GM23338 (cell line): ENCODE measurements at regions not wholly inside any gene's neighbourhood (a gene's known extent, or its start where the extent isn't known, plus 50 kb on each side); places are given as distances from the start of the nearest gene placed in this dataset.

ENCODE experiments used
- ATAC-seq: fragments of 200-7000 bp; cut with Tn5 transposase; 3 replicates; pipeline ENCODE4 v1.9.1; 2020
- DNase-seq: peaks from one replicate; pipeline ENCODE4 v3.0.0-alpha.2; 2015; ENCODE audit warnings: low spot score
- H2AFZ ChIP-seq: fragments of 200-600 bp; sonication (generic); 2 replicates; pipeline ENCODE4 v1.8.0; 2016; ENCODE audit warnings: antibody characterized with exemption, mild to moderate bottlenecking, moderate library complexity
- H3F3A ChIP-seq: fragments of 200-600 bp; sonication (generic); replicated peaks from 2 replicates; pipeline ENCODE4 v1.8.0; 2017; ENCODE audit warnings: antibody characterized with exemption, mixed run types, low read depth
- H3K27ac ChIP-seq: fragments of 200-600 bp; sonication (generic); 2 replicates; pipeline ENCODE4 v1.6.1; 2016; ENCODE audit warnings: low read depth
- H3K27me3 ChIP-seq: fragments of 200-600 bp; sonication (generic); 2 replicates; pipeline ENCODE4 v1.8.0; 2016; ENCODE audit warnings: mild to moderate bottlenecking, mixed run types, moderate library complexity; ENCODE audit not compliant: insufficient read depth
- H3K36me3 ChIP-seq: fragments of 200-600 bp; sonication (generic); 2 replicates; pipeline ENCODE4 v1.8.0; 2016; ENCODE audit warnings: mild to moderate bottlenecking; ENCODE audit not compliant: insufficient read depth
- H3K4me1 ChIP-seq: fragments of 200-600 bp; sonication (generic); 2 replicates; pipeline ENCODE4 v1.8.0; 2016; ENCODE audit warnings: mild to moderate bottlenecking, moderate library complexity; ENCODE audit not compliant: insufficient read depth
- H3K4me2 ChIP-seq: fragments of 200-600 bp; sonication (generic); 2 replicates; pipeline ENCODE4 v1.7.1; 2017; ENCODE audit warnings: mixed run types
- H3K4me3 ChIP-seq: fragments of 200-600 bp; sonication (generic); 2 replicates; pipeline ENCODE4 v1.6.1; 2016; ENCODE audit warnings: mixed run types
- H3K79me2 ChIP-seq: fragments of 200-600 bp; sonication (generic); replicated peaks from 2 replicates; pipeline ENCODE4 v1.8.0; 2017; ENCODE audit warnings: mild to moderate bottlenecking; ENCODE audit not compliant: insufficient read depth
- H3K9me2 ChIP-seq: fragments of 200-600 bp; sonication (generic); 2 replicates; pipeline ENCODE4 v1.8.0; 2017; ENCODE audit not compliant: insufficient read depth
- H4K20me1 ChIP-seq: fragments of 200-600 bp; sonication (generic); replicated peaks from 2 replicates; pipeline ENCODE4 v1.8.0; 2017; ENCODE audit warnings: mild to moderate bottlenecking; ENCODE audit not compliant: insufficient read depth
- H3K27ac Mint-ChIP-seq: 2 replicates; pipeline ENCODE4 v1.8.0; 2020; ENCODE audit warnings: inconsistent platforms, mild to moderate bottlenecking, moderate library complexity, mixed read lengths
- H3K27me3 Mint-ChIP-seq: 3 replicates; pipeline ENCODE4 v1.8.0; 2022; ENCODE audit warnings: low read depth, mild to moderate bottlenecking, moderate library complexity, mixed read lengths, inconsistent platforms; ENCODE audit not compliant: insufficient read depth, poor library complexity
- H3K36me3 Mint-ChIP-seq: 3 replicates; pipeline ENCODE4 v1.8.0; 2021; ENCODE audit warnings: low read depth, mild to moderate bottlenecking, inconsistent platforms, moderate library complexity, mixed read lengths
- H3K4me1 Mint-ChIP-seq: 3 replicates; pipeline ENCODE4 v1.8.0; 2020; ENCODE audit warnings: mild to moderate bottlenecking, inconsistent platforms, mixed read lengths
- H3K4me3 Mint-ChIP-seq: 3 replicates; pipeline ENCODE4 v1.8.0; 2021; ENCODE audit warnings: moderate library complexity, mild to moderate bottlenecking, inconsistent platforms, mixed read lengths
- H3K9me3 Mint-ChIP-seq: 3 replicates; pipeline ENCODE4 v1.8.0; 2020; ENCODE audit warnings: moderate library complexity, mild to moderate bottlenecking, inconsistent platforms, mixed read lengths
- CREB1 ChIP-seq: fragments of 250-450 bp; sonication (Bioruptor Pico); IDR thresholded peaks from 2 replicates; pipeline ENCODE4 v1.5.0; 2020; ENCODE audit warnings: low read depth, mild to moderate bottlenecking, moderate library complexity
- EZH2 ChIP-seq: fragments of 200-600 bp; sonication (generic); IDR thresholded peaks from one replicate; pipeline ENCODE4 v1.8.0; 2017; ENCODE audit warnings: antibody characterized with exemption, mild to moderate bottlenecking, low read depth; ENCODE audit not compliant: unreplicated experiment
- EZH2phosphoT487 ChIP-seq: fragments of 200-600 bp; sonication (generic); IDR thresholded peaks from one replicate; pipeline ENCODE4 v1.8.1; 2018; ENCODE audit warnings: antibody characterized with exemption; ENCODE audit not compliant: unreplicated experiment
- JUNB ChIP-seq: IDR thresholded peaks from one replicate; pipeline ENCODE4 v1.6.1; 2016; ENCODE audit warnings: antibody characterized with exemption; ENCODE audit not compliant: unreplicated experiment
- NANOG ChIP-seq: IDR thresholded peaks from 2 replicates; pipeline ENCODE4 v1.6.1; 2016; ENCODE audit warnings: antibody characterized with exemption, borderline replicate concordance
- POLR2AphosphoS5 ChIP-seq: IDR thresholded peaks from 2 replicates; pipeline ENCODE4 v1.6.1; 2016; ENCODE audit warnings: antibody characterized with exemption, low read depth
- STAT1 ChIP-seq: IDR thresholded peaks from one replicate; pipeline ENCODE4 v1.6.1; 2016; ENCODE audit warnings: antibody characterized with exemption; ENCODE audit not compliant: unreplicated experiment
- ZNF114 ChIP-seq: fragments of 250-450 bp; sonication (Bioruptor Pico); IDR thresholded peaks from 2 replicates; pipeline ENCODE4 v1.5.0; 2020; ENCODE audit warnings: mild to moderate bottlenecking, moderate library complexity
- ZNF331 ChIP-seq: fragments of 250-450 bp; sonication (Bioruptor Pico); IDR thresholded peaks from 2 replicates; pipeline ENCODE4 v1.5.0; 2020; ENCODE audit warnings: low read depth, mild to moderate bottlenecking, moderate library complexity
- TF ChIP-seq, protein P1 (sequence below): IDR thresholded peaks from one replicate; pipeline ENCODE4 v1.6.1; 2018; ENCODE audit warnings: antibody characterized with exemption; ENCODE audit not compliant: unreplicated experiment
- TF ChIP-seq, protein P2 (sequence below): IDR thresholded peaks from 2 replicates; pipeline ENCODE4 v1.6.1; 2016; ENCODE audit warnings: antibody characterized with exemption
- TF ChIP-seq, protein P3 (sequence below): fragments of 250-450 bp; sonication (Bioruptor Pico); IDR thresholded peaks from 2 replicates; pipeline ENCODE4 v1.5.0; 2020; ENCODE audit warnings: mild to moderate bottlenecking, moderate library complexity
- TF ChIP-seq, protein P4 (sequence below), 2 experiments: fragments of 200-600 bp in 1 of 2; sonication (generic) in 1 of 2; conservative IDR thresholded peaks; 2 replicates each; pipeline versions ENCODE4 v1.5.1 to v1.6.1; 2016 to 2017; ENCODE audit warnings: antibody characterized with exemption in 2 of 2, low read depth in 2 of 2, mild to moderate bottlenecking in 2 of 2, moderate library complexity in 1 of 2

DNA sequence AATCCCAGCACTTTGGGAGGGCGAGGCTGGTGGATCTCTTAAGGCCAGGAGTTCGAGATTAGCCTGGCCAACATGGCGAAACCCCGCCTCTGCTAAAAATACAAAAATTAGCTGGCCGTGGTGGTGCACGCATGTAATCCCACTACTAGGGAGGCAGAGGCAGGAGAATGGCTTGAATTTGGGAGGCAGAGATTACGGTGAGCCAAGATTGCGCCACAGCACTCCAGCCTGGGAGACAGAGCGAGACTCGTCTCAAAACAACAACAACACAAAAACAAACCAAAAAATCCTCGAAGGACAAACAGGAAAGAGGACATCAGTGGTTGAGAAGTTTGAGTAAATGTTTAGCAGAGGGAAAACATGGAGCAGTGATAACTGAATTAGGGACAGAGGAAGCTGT lies 52.3 kb upstream of the FAM3C start:
- peak overlapping the region; percentile 93 for H2AFZ ChIP-seq
- DNase-seq (no peak), ATAC-seq (no peak)
- H3K4me1 ChIP-seq, result no peaks in the 10 kb centered on the region
- H3K9me3 Mint-ChIP-seq, result no peaks in the 10 kb centered on the region
- H3K9me2 ChIP-seq, result peaks cover 5% of the 10 kb centered on the region; the same call in 1 of the 2 replicates
- no peak overlapping the region for H3K4me3 Mint-ChIP-seq
- H3K36me3 Mint-ChIP-seq, result no peaks in the 10 kb centered on the region
- H3K4me3 ChIP-seq, result no peak overlapping the region
- TF ChIP-seq EZH2phosphoT487 (no peak), EZH2 (no peak), POLR2AphosphoS5 (no peak), STAT1 (no peak), ZNF331 (CRISPR knock-in tag) (no peak), CREB1 (CRISPR knock-in tag) (no peak), ZNF114 (no peak), JUNB (no peak), NANOG (no peak)
- TF ChIP-seq, protein P1, sequence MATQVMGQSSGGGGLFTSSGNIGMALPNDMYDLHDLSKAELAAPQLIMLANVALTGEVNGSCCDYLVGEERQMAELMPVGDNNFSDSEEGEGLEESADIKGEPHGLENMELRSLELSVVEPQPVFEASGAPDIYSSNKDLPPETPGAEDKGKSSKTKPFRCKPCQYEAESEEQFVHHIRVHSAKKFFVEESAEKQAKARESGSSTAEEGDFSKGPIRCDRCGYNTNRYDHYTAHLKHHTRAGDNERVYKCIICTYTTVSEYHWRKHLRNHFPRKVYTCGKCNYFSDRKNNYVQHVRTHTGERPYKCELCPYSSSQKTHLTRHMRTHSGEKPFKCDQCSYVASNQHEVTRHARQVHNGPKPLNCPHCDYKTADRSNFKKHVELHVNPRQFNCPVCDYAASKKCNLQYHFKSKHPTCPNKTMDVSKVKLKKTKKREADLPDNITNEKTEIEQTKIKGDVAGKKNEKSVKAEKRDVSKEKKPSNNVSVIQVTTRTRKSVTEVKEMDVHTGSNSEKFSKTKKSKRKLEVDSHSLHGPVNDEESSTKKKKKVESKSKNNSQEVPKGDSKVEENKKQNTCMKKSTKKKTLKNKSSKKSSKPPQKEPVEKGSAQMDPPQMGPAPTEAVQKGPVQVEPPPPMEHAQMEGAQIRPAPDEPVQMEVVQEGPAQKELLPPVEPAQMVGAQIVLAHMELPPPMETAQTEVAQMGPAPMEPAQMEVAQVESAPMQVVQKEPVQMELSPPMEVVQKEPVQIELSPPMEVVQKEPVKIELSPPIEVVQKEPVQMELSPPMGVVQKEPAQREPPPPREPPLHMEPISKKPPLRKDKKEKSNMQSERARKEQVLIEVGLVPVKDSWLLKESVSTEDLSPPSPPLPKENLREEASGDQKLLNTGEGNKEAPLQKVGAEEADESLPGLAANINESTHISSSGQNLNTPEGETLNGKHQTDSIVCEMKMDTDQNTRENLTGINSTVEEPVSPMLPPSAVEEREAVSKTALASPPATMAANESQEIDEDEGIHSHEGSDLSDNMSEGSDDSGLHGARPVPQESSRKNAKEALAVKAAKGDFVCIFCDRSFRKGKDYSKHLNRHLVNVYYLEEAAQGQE, result no peak
- TF ChIP-seq, protein P2, sequence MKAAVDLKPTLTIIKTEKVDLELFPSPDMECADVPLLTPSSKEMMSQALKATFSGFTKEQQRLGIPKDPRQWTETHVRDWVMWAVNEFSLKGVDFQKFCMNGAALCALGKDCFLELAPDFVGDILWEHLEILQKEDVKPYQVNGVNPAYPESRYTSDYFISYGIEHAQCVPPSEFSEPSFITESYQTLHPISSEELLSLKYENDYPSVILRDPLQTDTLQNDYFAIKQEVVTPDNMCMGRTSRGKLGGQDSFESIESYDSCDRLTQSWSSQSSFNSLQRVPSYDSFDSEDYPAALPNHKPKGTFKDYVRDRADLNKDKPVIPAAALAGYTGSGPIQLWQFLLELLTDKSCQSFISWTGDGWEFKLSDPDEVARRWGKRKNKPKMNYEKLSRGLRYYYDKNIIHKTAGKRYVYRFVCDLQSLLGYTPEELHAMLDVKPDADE, result no peak
- TF ChIP-seq, protein P3, sequence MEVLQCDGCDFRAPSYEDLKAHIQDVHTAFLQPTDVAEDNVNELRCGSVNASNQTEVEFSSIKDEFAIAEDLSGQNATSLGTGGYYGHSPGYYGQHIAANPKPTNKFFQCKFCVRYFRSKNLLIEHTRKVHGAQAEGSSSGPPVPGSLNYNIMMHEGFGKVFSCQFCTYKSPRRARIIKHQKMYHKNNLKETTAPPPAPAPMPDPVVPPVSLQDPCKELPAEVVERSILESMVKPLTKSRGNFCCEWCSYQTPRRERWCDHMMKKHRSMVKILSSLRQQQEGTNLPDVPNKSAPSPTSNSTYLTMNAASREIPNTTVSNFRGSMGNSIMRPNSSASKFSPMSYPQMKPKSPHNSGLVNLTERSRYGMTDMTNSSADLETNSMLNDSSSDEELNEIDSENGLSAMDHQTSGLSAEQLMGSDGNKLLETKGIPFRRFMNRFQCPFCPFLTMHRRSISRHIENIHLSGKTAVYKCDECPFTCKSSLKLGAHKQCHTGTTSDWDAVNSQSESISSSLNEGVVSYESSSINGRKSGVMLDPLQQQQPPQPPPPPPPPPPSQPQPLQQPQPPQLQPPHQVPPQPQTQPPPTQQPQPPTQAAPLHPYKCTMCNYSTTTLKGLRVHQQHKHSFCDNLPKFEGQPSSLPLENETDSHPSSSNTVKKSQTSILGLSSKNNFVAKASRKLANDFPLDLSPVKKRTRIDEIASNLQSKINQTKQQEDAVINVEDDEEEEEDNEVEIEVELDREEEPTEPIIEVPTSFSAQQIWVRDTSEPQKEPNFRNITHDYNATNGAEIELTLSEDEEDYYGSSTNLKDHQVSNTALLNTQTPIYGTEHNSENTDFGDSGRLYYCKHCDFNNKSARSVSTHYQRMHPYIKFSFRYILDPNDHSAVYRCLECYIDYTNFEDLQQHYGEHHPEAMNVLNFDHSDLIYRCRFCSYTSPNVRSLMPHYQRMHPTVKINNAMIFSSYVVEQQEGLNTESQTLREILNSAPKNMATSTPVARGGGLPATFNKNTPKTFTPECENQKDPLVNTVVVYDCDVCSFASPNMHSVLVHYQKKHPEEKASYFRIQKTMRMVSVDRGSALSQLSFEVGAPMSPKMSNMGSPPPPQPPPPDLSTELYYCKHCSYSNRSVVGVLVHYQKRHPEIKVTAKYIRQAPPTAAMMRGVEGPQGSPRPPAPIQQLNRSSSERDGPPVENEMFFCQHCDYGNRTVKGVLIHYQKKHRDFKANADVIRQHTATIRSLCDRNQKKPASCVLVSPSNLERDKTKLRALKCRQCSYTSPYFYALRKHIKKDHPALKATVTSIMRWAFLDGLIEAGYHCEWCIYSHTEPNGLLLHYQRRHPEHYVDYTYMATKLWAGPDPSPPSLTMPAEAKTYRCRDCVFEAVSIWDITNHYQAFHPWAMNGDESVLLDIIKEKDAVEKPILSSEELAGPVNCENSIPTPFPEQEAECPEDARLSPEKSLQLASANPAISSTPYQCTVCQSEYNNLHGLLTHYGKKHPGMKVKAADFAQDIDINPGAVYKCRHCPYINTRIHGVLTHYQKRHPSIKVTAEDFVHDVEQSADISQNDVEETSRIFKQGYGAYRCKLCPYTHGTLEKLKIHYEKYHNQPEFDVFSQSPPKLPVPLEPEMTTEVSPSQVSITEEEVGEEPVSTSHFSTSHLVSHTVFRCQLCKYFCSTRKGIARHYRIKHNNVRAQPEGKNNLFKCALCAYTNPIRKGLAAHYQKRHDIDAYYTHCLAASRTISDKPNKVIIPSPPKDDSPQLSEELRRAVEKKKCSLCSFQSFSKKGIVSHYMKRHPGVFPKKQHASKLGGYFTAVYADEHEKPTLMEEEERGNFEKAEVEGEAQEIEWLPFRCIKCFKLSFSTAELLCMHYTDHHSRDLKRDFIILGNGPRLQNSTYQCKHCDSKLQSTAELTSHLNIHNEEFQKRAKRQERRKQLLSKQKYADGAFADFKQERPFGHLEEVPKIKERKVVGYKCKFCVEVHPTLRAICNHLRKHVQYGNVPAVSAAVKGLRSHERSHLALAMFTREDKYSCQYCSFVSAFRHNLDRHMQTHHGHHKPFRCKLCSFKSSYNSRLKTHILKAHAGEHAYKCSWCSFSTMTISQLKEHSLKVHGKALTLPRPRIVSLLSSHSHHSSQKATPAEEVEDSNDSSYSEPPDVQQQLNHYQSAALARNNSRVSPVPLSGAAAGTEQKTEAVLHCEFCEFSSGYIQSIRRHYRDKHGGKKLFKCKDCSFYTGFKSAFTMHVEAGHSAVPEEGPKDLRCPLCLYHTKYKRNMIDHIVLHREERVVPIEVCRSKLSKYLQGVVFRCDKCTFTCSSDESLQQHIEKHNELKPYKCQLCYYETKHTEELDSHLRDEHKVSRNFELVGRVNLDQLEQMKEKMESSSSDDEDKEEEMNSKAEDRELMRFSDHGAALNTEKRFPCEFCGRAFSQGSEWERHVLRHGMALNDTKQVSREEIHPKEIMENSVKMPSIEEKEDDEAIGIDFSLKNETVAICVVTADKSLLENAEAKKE (CRISPR knock-in tag), result no peak
- TF ChIP-seq, protein P4, sequence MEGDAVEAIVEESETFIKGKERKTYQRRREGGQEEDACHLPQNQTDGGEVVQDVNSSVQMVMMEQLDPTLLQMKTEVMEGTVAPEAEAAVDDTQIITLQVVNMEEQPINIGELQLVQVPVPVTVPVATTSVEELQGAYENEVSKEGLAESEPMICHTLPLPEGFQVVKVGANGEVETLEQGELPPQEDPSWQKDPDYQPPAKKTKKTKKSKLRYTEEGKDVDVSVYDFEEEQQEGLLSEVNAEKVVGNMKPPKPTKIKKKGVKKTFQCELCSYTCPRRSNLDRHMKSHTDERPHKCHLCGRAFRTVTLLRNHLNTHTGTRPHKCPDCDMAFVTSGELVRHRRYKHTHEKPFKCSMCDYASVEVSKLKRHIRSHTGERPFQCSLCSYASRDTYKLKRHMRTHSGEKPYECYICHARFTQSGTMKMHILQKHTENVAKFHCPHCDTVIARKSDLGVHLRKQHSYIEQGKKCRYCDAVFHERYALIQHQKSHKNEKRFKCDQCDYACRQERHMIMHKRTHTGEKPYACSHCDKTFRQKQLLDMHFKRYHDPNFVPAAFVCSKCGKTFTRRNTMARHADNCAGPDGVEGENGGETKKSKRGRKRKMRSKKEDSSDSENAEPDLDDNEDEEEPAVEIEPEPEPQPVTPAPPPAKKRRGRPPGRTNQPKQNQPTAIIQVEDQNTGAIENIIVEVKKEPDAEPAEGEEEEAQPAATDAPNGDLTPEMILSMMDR (conservative IDR thresholded peaks at IDR 0.05; ENCODE audit: low read depth in 2 of 2), result no peak
- no peaks in the 10 kb centered on the region for H3K4me1 Mint-ChIP-seq
- no peak overlapping the region for H3K27ac ChIP-seq
- no peaks in the 10 kb centered on the region for H3K79me2 ChIP-seq
- no peaks in the 10 kb centered on the region for H3K27me3 ChIP-seq
- no peaks in the 10 kb centered on the region for H3K27me3 Mint-ChIP-seq
- no peak overlapping the region for H3K4me2 ChIP-seq
- H3K36me3 ChIP-seq, result no peaks in the 10 kb centered on the region
- H3K27ac Mint-ChIP-seq, result 0 out of 2 replicates have a peak overlapping the region, but pooled peaks have one; percentile 13
- no peaks in the 10 kb centered on the region for H3F3A ChIP-seq
- H4K20me1 ChIP-seq, result no peaks in the 10 kb centered on the region
